HG03159 (cell line): ENCODE measurements at regions not wholly inside any gene's neighbourhood (a gene's known extent, or its start where the extent isn't known, plus 50 kb on each side); places are given as distances from the start of the nearest gene placed in this dataset.
A peak's percentile ranks its signal among the peaks of the same experiment; 100 is the strongest.

Experiments used
- ATAC-seq: cut with Tn5 transposase; IDR thresholded peaks from one replicate; pipeline ENCODE4 v1.9.1; 2021; ENCODE audit warnings: mild to moderate bottlenecking, moderate library complexity; ENCODE audit not compliant: unreplicated experiment

DNA sequence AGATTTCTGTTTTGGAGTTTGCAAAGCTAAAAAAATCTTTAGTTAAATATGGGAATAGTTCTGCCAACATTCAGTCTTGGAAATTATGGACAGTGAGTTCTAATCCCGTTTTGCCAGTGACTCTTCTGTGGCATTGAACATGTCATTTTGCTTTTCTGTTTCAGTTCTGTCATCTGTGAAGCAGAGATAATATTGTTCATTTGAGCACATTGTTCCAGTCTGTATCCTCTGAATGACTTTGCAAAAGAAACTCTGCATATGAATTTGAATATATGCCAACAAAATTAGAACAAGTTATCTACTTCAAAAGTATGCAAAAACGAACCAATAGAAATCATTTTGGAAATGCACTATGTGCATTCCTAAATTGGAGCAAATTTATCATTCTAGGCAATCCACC, 746.0 kb upstream of the POT1 start:
- no peak for ATAC-seq

DNA sequence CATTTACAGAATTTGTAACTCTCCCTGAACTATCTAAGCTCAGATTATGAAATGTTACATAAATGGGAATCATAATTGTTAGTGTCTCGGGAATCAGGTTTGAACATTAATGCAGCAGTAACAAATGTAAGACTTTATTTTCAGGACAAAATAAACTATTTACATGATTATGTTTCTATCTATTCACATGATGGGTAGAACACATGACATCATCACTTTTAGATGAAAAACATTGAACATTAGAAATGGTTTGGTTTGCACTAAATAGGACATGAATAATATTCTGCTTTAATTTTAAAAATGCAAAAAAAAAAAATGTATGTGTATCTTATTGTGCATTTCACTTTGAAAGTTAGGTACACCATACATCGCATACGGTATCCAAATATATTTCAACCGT, 745.5 kb upstream of the POT1 start:
- no peak for ATAC-seq

DNA sequence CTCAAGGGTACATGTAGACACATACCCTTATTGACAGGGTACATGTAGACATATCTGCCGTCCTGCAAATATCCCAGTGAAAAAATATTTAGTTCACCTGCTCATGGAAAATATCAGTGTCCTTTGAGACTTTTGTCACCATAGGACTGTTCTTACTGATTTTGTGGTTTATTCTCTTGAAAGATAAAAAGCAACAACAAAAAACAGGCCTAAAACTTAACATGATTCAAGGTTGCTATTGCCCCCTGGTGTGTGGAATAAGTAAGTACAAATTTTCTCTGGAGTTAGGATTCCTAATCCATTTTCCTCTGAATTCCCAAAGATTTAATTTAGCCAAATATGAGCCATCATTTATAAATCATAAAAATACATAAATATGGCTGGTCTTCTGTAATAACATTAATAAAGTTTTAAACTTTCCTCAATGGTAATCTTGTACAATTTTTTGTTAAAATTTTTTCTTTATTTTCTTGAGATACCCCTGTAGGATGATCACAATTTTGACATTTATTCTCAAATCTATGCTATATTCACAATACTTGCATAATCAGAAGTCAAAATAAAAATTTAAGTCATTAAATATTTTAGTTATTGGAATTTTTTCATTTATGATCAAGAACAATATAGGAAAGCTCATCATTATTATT, 741.4 kb upstream of the POT1 start:
- peak; percentile 49 for ATAC-seq

DNA sequence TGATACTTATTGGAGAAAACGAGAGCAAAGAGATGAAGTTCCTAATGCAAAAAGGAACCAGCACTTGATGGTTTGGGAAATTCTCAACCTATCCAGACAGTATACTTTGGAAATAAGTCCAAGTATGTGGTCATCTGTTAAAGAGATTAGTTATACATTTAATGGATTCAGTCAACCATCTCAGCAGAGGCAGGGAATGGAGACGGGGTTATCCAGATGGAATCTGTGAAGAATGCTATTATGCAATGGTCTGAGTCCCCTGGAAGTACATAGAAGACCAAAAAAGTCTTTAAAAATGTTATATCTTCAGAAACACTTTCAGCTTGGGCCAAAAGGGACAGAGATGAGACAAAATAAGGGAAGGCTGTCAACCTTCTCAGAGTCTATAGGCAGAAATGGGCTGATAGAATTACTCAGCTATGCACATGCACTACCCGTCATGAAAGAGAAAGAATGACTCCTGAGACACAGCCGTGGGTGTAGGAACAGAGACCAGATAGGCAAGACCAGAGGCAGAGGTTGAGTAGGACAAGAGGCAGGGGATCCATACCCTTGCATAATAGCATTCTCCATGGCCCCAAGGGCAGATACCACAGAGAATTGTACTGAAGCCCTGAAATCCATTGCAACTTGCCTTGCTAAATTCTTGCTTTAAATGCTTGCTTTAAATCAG, 738.8 kb upstream of the POT1 start:
- no peak for ATAC-seq

DNA sequence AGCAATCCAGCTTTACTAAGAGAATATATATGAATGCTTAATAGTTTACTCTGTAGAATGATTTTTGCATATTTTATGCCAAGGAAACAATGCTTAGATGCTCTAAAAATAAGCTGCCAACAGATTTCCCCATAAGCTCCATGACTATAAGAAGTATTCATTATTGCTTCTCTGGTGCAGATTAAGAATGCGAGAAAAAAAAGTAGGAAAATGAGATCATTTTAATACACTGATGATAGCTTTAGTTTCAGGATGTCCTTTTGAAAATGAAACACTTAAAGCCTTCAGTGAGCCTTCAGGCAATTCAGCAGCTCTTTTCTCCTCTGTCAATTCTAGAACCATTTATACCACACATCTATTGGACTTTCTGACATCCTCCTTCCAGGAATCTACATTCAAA, 735.0 kb upstream of the POT1 start:
- no peak for ATAC-seq

DNA sequence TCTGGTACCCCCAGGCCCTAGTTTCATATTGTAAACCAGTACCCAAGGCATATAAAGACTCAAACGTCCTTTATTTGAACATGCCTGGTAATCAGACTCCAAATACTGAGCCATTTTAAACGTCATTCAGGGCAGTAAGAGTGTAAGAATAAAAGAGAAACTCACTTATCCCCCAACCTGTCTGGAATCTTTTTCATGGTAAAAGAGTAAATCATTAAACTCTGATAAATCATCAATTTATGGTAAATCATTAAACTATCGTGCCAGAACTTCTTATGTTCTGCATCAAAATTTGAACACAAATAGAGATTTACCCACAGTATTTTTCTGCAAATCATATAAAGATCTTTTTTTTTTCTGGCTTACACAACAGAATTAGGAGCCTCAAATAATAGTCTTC, 734.3 kb upstream of the POT1 start:
- no peak for ATAC-seq

DNA sequence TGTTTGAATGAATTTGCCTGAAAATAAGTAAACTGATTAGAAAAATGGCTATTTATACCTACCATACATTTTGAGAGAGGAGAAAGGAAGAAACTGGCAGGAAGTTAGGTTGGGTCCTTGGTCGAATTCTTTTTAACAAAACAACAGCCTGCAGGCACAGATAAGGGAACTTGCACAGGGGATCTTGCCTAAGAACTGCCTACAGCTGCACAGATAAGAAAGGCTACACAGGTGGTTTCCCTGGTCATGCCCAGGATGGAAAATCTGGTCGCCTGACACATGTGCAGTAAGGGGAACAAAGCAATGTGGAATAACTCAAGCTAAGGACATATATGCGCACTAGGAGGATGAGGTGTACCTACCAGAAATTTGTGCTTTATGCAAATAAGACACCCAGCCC, 732.1 kb upstream of the POT1 start:
- ATAC-seq: no peak

DNA sequence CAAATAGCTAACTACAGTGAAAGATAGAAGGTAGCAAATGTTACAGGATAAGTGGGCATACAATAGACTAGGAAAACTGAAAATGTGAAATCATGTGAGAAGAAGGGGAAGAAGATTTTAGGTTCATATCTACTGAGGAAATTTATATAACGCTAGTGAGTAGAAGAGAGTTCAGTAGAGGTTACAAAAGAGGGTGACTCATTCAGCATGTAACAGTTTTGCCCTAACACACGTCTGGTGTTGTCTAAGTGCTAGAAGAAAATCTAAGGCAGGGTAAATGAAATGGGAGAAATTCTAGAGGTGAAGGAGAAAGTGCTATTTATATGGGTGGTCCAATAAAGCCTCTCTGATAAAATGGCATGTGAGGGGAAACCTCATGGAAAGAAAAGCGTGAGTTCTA, 731.4 kb upstream of the POT1 start:
- ATAC-seq: no peak

DNA sequence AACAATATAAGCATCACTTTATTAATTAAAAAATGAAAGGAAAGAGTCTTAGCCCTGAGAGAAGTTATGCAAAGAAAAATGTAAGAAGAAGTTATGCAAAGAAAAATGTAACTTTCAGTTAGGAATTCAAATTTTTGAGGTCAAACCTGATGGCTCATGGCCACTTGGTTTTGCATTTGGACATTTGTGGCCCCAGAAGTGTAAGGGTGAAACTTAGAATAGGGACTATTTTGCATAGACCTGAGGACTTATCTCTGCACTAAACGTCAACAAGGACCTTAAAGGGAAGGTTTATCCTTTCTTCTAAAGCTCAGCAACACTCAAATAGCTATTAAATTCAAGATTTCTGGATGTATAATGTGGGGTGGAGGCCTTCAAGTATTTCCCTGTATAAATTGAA, 724.5 kb upstream of the POT1 start:
- no peak for ATAC-seq

DNA sequence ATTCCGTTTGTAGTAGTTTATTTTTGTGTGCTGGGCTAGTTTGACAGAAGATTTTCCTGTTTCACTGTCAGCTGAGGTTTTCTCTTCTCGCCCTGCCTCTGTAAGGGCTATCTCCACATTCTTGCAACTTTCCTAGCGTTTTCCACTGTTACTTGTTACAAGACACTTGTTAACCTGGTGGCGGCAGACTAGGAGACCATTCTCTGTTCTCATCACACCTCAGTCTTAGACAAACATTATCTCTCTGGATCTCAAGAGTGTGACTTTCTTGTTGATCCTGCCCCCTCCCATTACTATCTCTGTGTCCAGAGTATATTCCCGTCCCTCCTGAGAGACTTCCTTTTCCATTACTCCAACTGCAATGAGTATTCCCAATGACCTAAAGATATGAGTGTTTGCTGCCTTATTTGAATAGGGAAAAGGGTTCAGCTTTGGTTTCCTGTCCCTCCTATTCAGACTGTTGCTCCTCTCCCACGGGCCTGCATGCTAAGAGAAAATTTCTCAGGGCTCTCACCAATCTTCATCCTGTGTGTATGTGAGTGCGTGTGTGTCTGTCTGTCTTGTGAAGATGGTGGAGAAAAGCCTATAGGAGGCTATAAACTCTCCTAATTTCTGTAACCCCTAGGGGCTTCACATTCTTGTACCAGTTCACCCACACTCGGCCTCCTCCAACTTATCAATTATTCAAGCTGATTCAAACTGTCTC, 722.4 kb upstream of the POT1 start:
- ATAC-seq: no peak

DNA sequence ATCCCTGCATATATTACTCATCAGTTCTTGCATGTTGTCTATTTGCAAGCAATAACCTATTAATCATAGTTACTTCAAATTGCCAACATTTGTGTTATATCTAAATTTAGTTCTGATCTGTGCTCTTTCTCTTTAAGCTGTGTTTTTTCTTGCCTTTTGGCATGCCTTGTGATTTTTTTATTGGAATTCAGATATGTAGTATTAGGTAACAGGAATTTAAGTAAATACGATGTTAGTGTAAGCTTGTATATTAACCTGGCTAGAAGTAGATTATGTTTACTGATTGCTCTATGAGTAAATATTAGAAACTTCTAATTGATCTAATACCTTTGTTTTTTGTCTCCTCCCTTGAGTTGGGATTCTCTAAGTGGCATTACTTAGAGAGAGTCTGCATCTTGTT, 718.9 kb upstream of the POT1 start:
- no peak for ATAC-seq

DNA sequence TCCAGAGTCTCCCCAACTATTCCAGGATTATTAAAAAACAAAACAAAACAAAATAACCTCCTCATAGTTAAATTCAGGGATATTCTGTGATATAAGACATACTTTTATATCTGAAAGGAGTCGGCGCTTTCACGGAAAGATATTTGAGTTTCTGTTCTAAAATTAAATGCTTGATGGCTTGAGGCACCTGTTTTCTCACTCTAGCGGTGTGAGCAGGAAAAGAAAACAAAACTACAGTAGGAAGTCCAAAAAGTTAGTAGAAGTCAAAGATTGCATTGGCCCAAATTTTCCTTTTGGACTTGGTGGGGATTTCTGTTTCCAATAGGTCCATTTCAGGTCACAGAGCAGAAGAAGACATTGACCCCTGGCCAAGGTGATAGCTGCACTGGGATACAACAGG, 716.1 kb upstream of the POT1 start:
- no peak for ATAC-seq

DNA sequence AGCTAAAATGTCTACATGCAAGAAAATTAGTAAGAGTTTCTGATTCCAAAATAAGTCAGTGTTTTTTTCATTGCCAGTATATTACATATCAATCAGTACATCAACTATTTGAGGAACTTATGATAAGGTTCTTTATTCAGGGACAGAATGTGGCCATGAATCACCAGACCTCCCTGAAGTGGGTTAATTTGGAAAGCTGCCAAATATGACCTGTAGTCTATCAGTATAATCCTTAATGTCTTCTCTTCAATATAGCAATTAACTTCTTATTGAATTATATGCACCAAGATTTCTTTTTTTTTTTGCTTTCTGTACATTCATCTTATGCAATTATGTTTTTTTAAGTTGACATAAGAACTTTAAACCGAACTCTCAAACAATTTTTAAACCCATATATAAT, 714.5 kb upstream of the POT1 start:
- no peak for ATAC-seq

DNA sequence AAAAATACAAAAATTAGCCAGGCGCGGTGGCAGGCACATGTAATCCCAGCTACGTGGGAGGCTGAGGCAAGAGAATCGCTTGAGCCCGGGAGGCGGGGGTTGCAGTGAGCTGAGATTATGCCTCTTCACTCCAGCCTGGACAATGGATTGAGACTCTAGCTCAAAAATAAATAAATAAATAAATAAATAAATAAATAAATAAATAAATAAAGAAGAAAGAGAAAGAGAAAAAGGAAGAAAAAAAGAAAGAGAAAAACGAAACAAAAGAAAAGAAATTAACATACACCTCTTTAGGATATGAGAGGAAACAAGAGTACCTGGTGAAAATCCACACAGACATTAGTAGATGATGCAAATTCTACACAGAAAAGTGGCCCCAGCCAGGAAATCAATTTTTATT, 713.7 kb upstream of the POT1 start:
- ATAC-seq: no peak

DNA sequence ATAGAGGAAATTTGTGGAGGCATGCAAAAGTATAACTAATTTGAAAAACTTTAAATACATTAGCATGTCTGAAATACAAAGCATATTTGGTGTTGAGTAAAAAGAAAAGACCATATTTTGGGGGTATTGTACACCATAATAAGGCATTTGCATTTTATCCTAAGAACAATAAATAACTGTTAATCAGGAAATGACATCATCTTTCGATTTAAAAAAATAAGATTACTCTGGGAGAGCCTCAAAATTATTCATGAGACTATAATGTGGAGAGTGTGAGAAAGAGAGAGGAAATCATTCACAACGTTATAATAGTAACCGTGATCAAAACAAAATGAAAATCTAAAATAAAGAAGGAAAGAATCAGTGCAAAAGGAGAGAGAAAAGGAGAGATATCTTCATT, 712.3 kb upstream of the POT1 start:
- no peak for ATAC-seq

DNA sequence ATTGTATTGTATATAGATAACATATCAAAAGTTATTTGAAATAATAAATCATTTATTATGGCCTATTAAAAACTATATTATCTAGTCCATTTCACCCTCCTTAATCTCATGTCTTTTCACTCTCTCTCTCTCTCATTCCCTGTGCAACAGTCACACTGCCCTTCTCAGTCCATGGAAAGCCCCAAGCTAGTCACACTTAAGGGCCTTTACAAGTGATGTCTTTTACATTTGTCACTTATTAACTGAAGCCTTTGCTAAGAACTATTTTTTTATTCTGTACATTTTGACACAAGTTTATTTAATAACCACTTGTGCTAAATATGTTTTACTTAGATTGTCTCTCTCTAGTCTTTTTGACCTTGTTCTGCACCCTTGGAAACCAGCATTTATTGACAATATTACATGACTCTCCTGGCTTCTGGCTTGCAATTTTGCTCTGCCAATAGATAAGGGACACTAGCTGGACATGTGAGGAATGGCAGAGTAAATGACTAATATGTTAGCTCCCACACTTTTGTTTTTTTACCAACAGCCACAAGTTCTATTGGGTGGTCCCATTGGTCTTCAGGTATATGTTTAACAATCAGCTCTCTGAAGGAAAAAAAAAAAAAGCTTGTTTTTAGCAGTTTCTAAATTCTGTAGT, 706.8 kb upstream of the POT1 start:
- ATAC-seq: no peak

DNA sequence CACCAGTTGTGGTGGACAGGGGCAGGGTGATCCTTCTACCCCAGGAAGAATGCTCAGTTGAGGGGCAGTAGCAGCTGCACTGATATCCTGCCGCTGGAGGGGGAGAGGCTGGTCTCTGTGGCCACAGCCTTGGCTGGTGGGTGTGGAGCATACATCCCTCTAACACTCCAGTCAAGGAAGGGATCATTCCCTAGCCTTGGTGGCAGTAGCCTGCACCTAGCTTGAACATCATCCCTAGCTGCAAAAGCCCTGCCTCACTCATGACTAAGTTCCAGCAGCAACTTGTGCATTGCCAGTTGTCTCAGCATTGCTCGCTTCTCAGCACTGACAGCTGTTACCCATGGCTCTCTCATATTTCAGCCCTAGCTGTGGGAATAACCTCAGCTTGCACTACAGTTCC, 688.9 kb upstream of the POT1 start:
- ATAC-seq: no peak

DNA sequence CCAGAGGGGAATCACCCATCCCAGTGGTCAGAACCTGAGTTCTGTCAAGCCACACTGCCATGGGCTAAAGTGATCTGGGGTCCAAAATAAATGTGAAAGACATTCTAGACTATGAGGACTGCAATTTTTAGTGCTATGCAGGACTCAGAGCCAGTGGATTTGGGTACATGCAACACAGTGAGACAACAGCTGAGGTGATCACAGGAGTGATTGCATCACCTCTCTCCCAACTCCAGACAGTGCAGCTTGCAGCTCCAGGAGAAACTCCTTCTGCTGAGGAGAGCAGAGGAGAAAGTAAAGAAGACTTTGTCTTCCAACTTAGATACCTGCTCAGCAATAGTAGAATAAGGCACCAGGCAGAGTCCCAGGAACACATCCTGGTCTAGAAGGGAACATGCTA, 682.0 kb upstream of the POT1 start:
- ATAC-seq: no peak

DNA sequence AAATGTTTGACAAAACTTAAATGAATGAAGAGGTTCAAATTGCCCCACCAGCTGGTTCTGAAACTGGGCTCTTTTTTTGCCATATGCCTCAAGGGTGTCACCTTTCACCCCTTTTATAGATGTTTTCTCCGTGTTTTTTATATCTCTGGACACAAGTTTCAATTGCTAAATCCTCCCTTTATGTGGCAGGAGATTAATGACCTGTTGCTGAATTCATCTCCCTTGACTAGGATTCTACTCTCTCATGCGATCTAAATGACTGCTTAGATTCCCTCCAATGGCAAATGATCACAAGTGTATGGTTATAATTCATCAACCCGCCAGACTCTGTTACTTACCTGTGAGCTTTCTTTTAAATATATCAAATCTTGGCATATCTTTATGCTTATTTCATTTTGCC, 677.0 kb upstream of the POT1 start:
- no peak for ATAC-seq

DNA sequence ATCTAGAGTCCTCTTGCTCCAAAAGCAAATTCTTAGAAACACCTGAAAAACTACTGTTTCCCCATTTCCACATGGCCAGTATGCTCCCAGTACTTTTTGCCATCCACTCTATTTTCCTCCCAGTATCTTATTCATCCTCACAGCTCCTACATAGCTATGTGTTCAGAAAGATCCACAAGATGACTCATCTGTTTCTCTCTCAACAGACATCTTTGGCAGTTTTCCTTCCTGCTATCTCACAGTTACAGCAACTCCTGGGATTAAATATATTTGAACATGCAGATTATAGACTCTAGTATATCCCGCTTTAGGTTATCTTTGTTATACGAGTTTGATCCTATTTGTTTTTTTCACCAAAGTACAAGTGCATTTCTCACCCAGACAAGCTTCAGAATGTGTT, 675.6 kb upstream of the POT1 start:
- ATAC-seq: no peak

DNA sequence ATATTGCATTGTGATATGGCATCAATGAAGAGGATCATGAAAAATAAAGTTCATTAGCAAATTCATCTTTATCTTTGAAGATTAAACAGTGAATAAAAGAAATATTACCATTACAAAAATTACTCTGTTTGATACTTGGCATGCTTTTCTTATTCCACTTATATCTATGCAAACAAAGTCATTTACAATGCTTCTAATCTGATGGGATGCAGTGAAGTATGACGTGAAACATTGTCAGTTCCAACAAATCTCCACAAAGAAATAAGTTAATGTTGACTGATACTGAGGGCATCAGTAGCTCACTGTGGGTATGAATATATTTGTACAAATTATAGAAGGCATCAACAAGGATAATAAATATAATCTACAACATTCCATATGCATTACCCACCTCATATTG, 672.8 kb upstream of the POT1 start:
- no peak for ATAC-seq

DNA sequence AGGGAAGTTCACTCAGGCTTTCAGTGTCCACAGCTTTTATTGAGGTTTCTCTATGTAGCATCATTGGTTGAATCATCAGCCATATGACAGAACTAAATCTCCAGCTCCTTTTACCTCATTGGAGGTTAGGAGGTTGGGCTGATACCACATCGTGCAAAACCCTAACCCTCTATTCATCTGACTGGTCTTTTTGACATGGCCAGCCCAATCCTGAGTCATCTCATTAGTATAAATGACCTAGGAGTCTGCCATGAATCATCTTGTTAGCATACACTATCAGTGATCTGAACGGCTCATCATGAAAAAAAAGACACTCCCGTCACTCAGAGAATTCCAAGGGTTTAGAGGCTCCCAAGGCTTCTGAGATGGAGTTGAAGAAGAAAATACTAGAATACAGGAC, 669.8 kb upstream of the POT1 start:
- no peak for ATAC-seq
